OCI-LY7 (cell line): ENCODE measurements at regions not wholly inside any gene's neighbourhood (a gene's known extent, or its start where the extent isn't known, plus 50 kb on each side); places are given as distances from the start of the nearest gene placed in this dataset.

Experiments
- CTCF ChIP-seq: fragments of 200-600 bp; sonication (generic); conservative IDR thresholded peaks from 2 replicates; pipeline ENCODE4 v1.5.1; 2014; ENCODE audit warnings: mild to moderate bottlenecking, antibody characterized with exemption, low read length, moderate library complexity, mixed read lengths
- EZH2phosphoT487 ChIP-seq: fragments of 200-600 bp; sonication (generic); IDR thresholded peaks from 2 replicates; pipeline ENCODE4 v1.6.1; 2018; ENCODE audit warnings: low read depth, borderline replicate concordance, mild to moderate bottlenecking, mixed run types, antibody characterized with exemption, low read length, moderate library complexity, mixed read lengths

GRCh38 chr6:133674661-133675060, 214.3 kb upstream of the TCF21 start:
- TF ChIP-seq CTCF, result no peak
- TF ChIP-seq EZH2phosphoT487, result no peak
